OCI-LY3 (cell line): ENCODE measurements at regions not wholly inside any gene's neighbourhood (a gene's known extent, or its start where the extent isn't known, plus 50 kb on each side); places are given as distances from the start of the nearest gene placed in this dataset.
A peak's percentile ranks its signal among the peaks of the same experiment; 100 is the strongest.
"Not testable (repeated sequence)": the region's sequence is repeated elsewhere in the genome, so short reads cannot be mapped to it uniquely, and the experiment has no call there.

ENCODE experiments used
- H2AFZ ChIP-seq: fragments of 200-600, 300-600 bp; shearing (Covaris generic); 2 replicates; pipeline ENCODE4 v1.6.0; 2014; ENCODE audit warnings: antibody characterized with exemption, low read depth, low read length
- H3K27ac ChIP-seq: fragments of 200-600, 300-600 bp; sonication (generic); 2 replicates; pipeline ENCODE4 v1.5.1; 2014; ENCODE audit warnings: mild to moderate bottlenecking, low read length, moderate library complexity, mixed read lengths
- H3K27me3 ChIP-seq: fragments of 200-600, 300-600 bp; sonication (generic); 2 replicates; pipeline ENCODE4 v1.6.1; 2014; ENCODE audit warnings: low read depth, low read length, mixed read lengths
- H3K36me3 ChIP-seq: fragments of 200-600, 300-600 bp; sonication (generic); replicated peaks from 2 replicates; pipeline ENCODE3; 2014; ENCODE audit warnings: low read depth, low read length, mixed read lengths
- H3K4me1 ChIP-seq: fragments of 300-600, 200-600 bp; sonication (generic); 2 replicates; pipeline ENCODE4 v1.6.1; 2014; ENCODE audit warnings: low read length, mixed read lengths
- H3K4me2 ChIP-seq: fragments of 200-600, 300-600 bp; sonication (generic); 2 replicates; pipeline ENCODE4 v1.6.1; 2014; ENCODE audit warnings: low read length, mixed read lengths
- H3K4me3 ChIP-seq: fragments of 300-600, 200-600 bp; sonication (generic); 2 replicates; pipeline ENCODE4 v1.5.1; 2014; ENCODE audit warnings: antibody characterized with exemption, mild to moderate bottlenecking, low read length, moderate library complexity
- H3K79me2 ChIP-seq: fragments of 300-600, 200-600 bp; shearing (Covaris generic); 2 replicates; pipeline ENCODE4 v1.6.1; 2014; ENCODE audit warnings: mild to moderate bottlenecking, low read length, mixed read lengths
- H3K9ac ChIP-seq: fragments of 300-600, 200-600 bp; shearing (Covaris generic); 2 replicates; pipeline ENCODE4 v1.6.0; 2014; ENCODE audit warnings: mild to moderate bottlenecking, low read length, moderate library complexity
- H3K9me3 ChIP-seq: fragments of 200-600, 300-600 bp; shearing (Covaris generic); 2 replicates; pipeline ENCODE4 v1.6.1; 2014; ENCODE audit warnings: low read length, mixed read lengths; ENCODE audit not compliant: insufficient read depth
- H4K20me1 ChIP-seq: fragments of 200-600, 300-600 bp; sonication (generic); 2 replicates; pipeline ENCODE4 v1.6.1; 2016; ENCODE audit warnings: low read length, mixed read lengths; ENCODE audit not compliant: insufficient read depth
- EZH2phosphoT487 ChIP-seq: fragments of 200-600 bp; shearing (Covaris generic); IDR thresholded peaks from 2 replicates; pipeline ENCODE4 v1.6.1; 2018; ENCODE audit warnings: antibody characterized with exemption, mixed run types, low read depth
- TF ChIP-seq, protein P1 (sequence below): fragments of 200-600, 300-600 bp; sonication (generic); IDR thresholded peaks from 2 replicates; pipeline ENCODE4 v1.5.1; 2014; ENCODE audit warnings: antibody characterized with exemption, low read length, low read depth

GRCh38 chr6:44001318-44002066 is 125.8 kb downstream of the MRPL14 start:
- no peaks in the 10 kb centered on the region for H3K9me3 ChIP-seq
- no peak overlapping the region for H2AFZ ChIP-seq
- no peaks in the 10 kb centered on the region for H3K27me3 ChIP-seq
- H3K9ac ChIP-seq = peak overlapping the region; percentile 100
- peaks cover 20% of the 10 kb centered on the region for H3K79me2 ChIP-seq
- peak overlapping the region; percentile 98 for H3K4me2 ChIP-seq
- H3K4me1 ChIP-seq = peaks cover 28% of the 10 kb centered on the region
- H4K20me1 ChIP-seq = peaks cover 46% of the 10 kb centered on the region
- H3K4me3 ChIP-seq = peak overlapping the region; percentile 92
- peak overlapping the region; percentile 91 for H3K27ac ChIP-seq
- TF ChIP-seq EZH2phosphoT487 = no peak
- TF ChIP-seq, protein P1, sequence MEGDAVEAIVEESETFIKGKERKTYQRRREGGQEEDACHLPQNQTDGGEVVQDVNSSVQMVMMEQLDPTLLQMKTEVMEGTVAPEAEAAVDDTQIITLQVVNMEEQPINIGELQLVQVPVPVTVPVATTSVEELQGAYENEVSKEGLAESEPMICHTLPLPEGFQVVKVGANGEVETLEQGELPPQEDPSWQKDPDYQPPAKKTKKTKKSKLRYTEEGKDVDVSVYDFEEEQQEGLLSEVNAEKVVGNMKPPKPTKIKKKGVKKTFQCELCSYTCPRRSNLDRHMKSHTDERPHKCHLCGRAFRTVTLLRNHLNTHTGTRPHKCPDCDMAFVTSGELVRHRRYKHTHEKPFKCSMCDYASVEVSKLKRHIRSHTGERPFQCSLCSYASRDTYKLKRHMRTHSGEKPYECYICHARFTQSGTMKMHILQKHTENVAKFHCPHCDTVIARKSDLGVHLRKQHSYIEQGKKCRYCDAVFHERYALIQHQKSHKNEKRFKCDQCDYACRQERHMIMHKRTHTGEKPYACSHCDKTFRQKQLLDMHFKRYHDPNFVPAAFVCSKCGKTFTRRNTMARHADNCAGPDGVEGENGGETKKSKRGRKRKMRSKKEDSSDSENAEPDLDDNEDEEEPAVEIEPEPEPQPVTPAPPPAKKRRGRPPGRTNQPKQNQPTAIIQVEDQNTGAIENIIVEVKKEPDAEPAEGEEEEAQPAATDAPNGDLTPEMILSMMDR = peak; percentile 77
- H3K36me3 ChIP-seq = peaks cover 31% of the 10 kb centered on the region

GRCh38 chr6:44000164-44000842 is 126.9 kb downstream of the MRPL14 start:
- peak overlapping the region; percentile 91 for H3K27ac ChIP-seq

GRCh38 chr6:43999628-44000027 is 127.6 kb downstream of the MRPL14 start:
- Histone ChIP-seq H3K4me2 (peak overlapping the region; percentile 98), H2AFZ (no peak overlapping the region), H3K79me2 (peaks cover 20% of the 10 kb centered on the region), H3K9ac (peak overlapping the region; percentile 100), H3K4me3 (peak overlapping the region; percentile 92), H4K20me1 (peaks cover 31% of the 10 kb centered on the region), H3K27ac (peak overlapping the region; percentile 91), H3K9me3 (no peaks in the 10 kb centered on the region), H3K4me1 (peaks cover 23% of the 10 kb centered on the region), H3K27me3 (no peaks in the 10 kb centered on the region), H3K36me3 (peaks cover 31% of the 10 kb centered on the region)
- TF ChIP-seq, protein P1 = no peak
- no peak for TF ChIP-seq EZH2phosphoT487

More at GRCh38 chr6:44000164-44000842, 126.9 kb downstream of the MRPL14 start:
- Histone ChIP-seq H2AFZ (0 out of 2 replicates have a peak overlapping the region, but pooled peaks have one; percentile 5), H3K36me3 (peaks cover 31% of the 10 kb centered on the region), H4K20me1 (peaks cover 37% of the 10 kb centered on the region), H3K79me2 (peaks cover 20% of the 10 kb centered on the region), H3K4me1 (peaks cover 28% of the 10 kb centered on the region), H3K4me2 (peak overlapping the region; percentile 98), H3K4me3 (peak overlapping the region; percentile 92), H3K9me3 (no peaks in the 10 kb centered on the region), H3K27me3 (no peaks in the 10 kb centered on the region), H3K9ac (peak overlapping the region; percentile 100)
- TF ChIP-seq, protein P1 = no peak
- TF ChIP-seq EZH2phosphoT487 = no peak

DNA sequence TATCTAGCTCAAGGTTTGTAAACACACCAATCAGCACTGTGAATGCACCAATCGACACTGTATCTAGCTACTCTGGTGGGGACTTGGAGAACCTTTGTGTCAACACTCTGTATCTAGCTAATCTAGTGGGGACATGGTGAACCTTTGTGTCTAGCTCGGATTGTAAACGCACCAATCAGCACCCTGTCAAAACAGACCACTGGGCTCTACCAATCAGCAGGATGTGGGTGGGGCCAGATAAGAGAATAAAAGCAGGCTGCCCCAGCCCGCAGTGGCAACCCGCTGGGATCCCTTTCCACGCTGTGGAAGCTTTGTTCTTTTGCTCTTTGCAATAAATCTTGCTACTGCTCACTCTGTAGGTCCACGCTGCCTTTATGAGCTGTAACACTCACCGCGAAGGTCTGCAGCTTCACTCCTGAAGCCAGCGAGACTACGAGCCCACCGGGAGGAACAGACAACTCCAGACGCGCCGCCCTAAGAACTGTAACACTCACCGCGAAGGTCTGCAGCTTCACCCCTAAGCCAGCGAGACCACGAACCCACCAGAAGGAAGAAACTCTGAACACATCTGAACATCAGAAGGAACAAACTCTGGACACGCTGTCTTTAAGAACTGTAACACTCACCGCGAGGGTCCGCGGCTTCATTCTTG is 128.5 kb downstream of the MRPL14 start:
- H4K20me1 ChIP-seq = peaks cover 22% of the 10 kb centered on the region
- not testable (repeated sequence) for H3K4me3 ChIP-seq, H3K4me2 ChIP-seq, H2AFZ ChIP-seq, H3K9me3 ChIP-seq, H3K9ac ChIP-seq, H3K27me3 ChIP-seq, H3K27ac ChIP-seq
- H3K4me1 ChIP-seq = peaks cover 30% of the 10 kb centered on the region
- peaks cover 25% of the 10 kb centered on the region for H3K36me3 ChIP-seq
- peaks cover 20% of the 10 kb centered on the region for H3K79me2 ChIP-seq

GRCh38 chr6:43997990-43998585 is 129.2 kb downstream of the MRPL14 start:
- not testable (repeated sequence) for H3K27ac ChIP-seq, H3K4me3 ChIP-seq, H2AFZ ChIP-seq, H3K27me3 ChIP-seq, H3K9me3 ChIP-seq, H3K4me2 ChIP-seq, H3K9ac ChIP-seq
- Histone ChIP-seq H3K36me3 (peaks cover 19% of the 10 kb centered on the region), H3K4me1 (peaks cover 32% of the 10 kb centered on the region), H3K79me2 (peaks cover 20% of the 10 kb centered on the region), H4K20me1 (peaks cover 16% of the 10 kb centered on the region)
